Keratinocyte (primary cell): ENCODE measurements at regions not wholly inside any gene's neighbourhood (a gene's known extent, or its start where the extent isn't known, plus 50 kb on each side); places are given as distances from the start of the nearest gene placed in this dataset.

Experiments used
- CTCF ChIP-seq, 3 experiments: IDR thresholded peaks in 1 of 3; conservative IDR thresholded peaks in 1 of 3; optimal IDR thresholded peaks in 1 of 3; 2 replicates in 2 of 3; 3 replicates in 1 of 3; pipeline versions ENCODE3 to v1.5.1; 2011; ENCODE audit warnings: low read length in 3 of 3, mild to moderate bottlenecking in 3 of 3, moderate library complexity in 2 of 3, control low read depth in 1 of 3, inconsistent platforms in 1 of 3; ENCODE audit not compliant: insufficient read depth in 2 of 3; ENCODE audit errors: extremely low read depth in 1 of 3
- EZH2 ChIP-seq: IDR thresholded peaks from one replicate; pipeline ENCODE4 v1.6.1; 2012; ENCODE audit warnings: inconsistent platforms, mild to moderate bottlenecking, low read length, moderate library complexity

- TF ChIP-seq CTCF (optimal IDR thresholded peaks at IDR 0.05 in 1 of 3, IDR thresholded peaks at IDR 0.05 in 1 of 3, conservative IDR thresholded peaks at IDR 0.05 in 1 of 3; ENCODE audit: extremely low read depth in 1 of 3, insufficient read depth in 2 of 3, low read length in 3 of 3) (no peak), EZH2 (no peak)
Observed at GRCh38 chr2:228519561-228519960, 338.1 kb upstream of the SPHKAP start.
